Panc1 (cell line): ENCODE measurements at regions not wholly inside any gene's neighbourhood (a gene's known extent, or its start where the extent isn't known, plus 50 kb on each side); places are given as distances from the start of the nearest gene placed in this dataset.
A peak's percentile ranks its signal among the peaks of the same experiment; 100 is the strongest.

Source experiments
- ATAC-seq: fragments of 200-7000 bp; cut with Tn5 transposase; 2 replicates; pipeline ENCODE4 v1.9.1; 2020; ENCODE audit warnings: mild to moderate bottlenecking, moderate library complexity
- BruUV-seq: library from RNA; stranded (reverse); fragments of 400-500 nt; replicated peaks from 2 replicates; lab custom pipeline; 2021; lab: Mats Ljungman, UMichigan
- CTCF ChIA-PET: fragments of 300-600 bp; sonication (Branson Sonifier 250); formaldehyde crosslinking; loops from one replicate; lab custom pipeline; 2022; ENCODE audit warnings: antibody characterized with exemption; lab: Charles Lee
- POLR2A ChIA-PET: fragments of 300-600 bp; sonication (Branson Sonifier 250); formaldehyde crosslinking; loops from one replicate; lab custom pipeline; 2022; ENCODE audit warnings: antibody characterized with exemption; lab: Charles Lee
- DNase-seq: peaks from one replicate; pipeline ENCODE4 v3.0.0-alpha.2; 2010; ENCODE audit warnings: low read depth, low spot score
- H3K27ac ChIP-seq: 2 replicates; pipeline ENCODE4 v1.5.1; 2011; ENCODE audit warnings: mild to moderate bottlenecking, low read length, inconsistent platforms
- H3K27me3 ChIP-seq: fragments of 200-500 bp; sonication (Bioruptor generic); 2 replicates; pipeline ENCODE4 v1.6.0; 2014; ENCODE audit warnings: low read length, inconsistent platforms; ENCODE audit not compliant: control insufficient read depth, insufficient read depth
- H3K36me3 ChIP-seq: fragments of 200-500 bp; sonication (Bioruptor generic); 2 replicates; pipeline ENCODE4 v1.5.1; 2014; ENCODE audit warnings: inconsistent platforms, mild to moderate bottlenecking, low read length, moderate library complexity; ENCODE audit not compliant: control insufficient read depth, insufficient read depth
- H3K4me1 ChIP-seq: 2 replicates; pipeline ENCODE4 v1.5.1; 2011; ENCODE audit warnings: inconsistent platforms, mild to moderate bottlenecking, low read length, moderate library complexity; ENCODE audit not compliant: control insufficient read depth, insufficient read depth
- H3K4me3 ChIP-seq, 2 experiments: 2 replicates each; pipeline ENCODE4 v1.5.1; 2011 to 2012; ENCODE audit warnings: low read depth in 2 of 2, low read length in 2 of 2, mild to moderate bottlenecking in 2 of 2, inconsistent platforms in 1 of 2, moderate library complexity in 1 of 2
- H3K9me3 ChIP-seq: fragments of 200-500 bp; sonication (Bioruptor generic); 2 replicates; pipeline ENCODE4 v1.5.1; 2014; ENCODE audit warnings: low read depth, mild to moderate bottlenecking, inconsistent platforms, low read length, moderate library complexity; ENCODE audit not compliant: control insufficient read depth, insufficient read depth
- CTCF ChIP-seq: fragments of 450-650 bp; IDR thresholded peaks from 2 replicates; pipeline ENCODE4 v1.5.1; 2017; ENCODE audit warnings: mild to moderate bottlenecking
- POLR2AphosphoS5 ChIP-seq: IDR thresholded peaks from 2 replicates; pipeline ENCODE4 v1.6.1; 2012; ENCODE audit warnings: mild to moderate bottlenecking, low read depth, low read length, moderate library complexity
- REST ChIP-seq, 2 experiments: IDR thresholded peaks; 2 replicates each; pipeline ENCODE4 v1.6.1; 2011 to 2012; ENCODE audit warnings: low read depth in 2 of 2, control low read depth in 1 of 2, low read length in 1 of 2, mild to moderate bottlenecking in 1 of 2, moderate library complexity in 1 of 2; ENCODE audit not compliant: insufficient read depth in 1 of 2
- SIN3A ChIP-seq: IDR thresholded peaks from 2 replicates; pipeline ENCODE4 v1.6.1; 2012; ENCODE audit warnings: low read depth, mild to moderate bottlenecking, low read length, moderate library complexity, borderline replicate concordance; ENCODE audit not compliant: insufficient read depth
- TCF7L2 ChIP-seq: IDR thresholded peaks from 2 replicates; pipeline ENCODE4 v1.6.1; 2011; ENCODE audit warnings: mild to moderate bottlenecking, low read depth, low read length, inconsistent platforms
- in situ Hi-C: cut with HindIII; loops from 2 replicates; pipeline ENCODE4 v1.10.0; 2016; ENCODE audit warnings: low sequenced_read_pairs, low pct_unique_long_range_greater_than_20kb
- intact Hi-C: fragments of 100-400 bp; cut with micrococcal nuclease; formaldehyde crosslinking; loops from one replicate; pipeline ENCODE4 v1.10.0; 2022; ENCODE audit not compliant: unreplicated experiment

GRCh38 chr3:19046440-19046839 is 101.9 kb upstream of the KCNH8 start:
- no TSS peak for BruUV-seq
- H3K4me1 ChIP-seq: no peaks in the 10 kb centered on the region
- ChIA-PET POLR2A (no interaction called here), CTCF (no interaction called here)
- H3K27ac ChIP-seq: no peak overlapping the region
- no peak overlapping the region for H3K4me3 ChIP-seq
- DNase-seq: no peak
- in situ Hi-C loops: no loop called here
- TF ChIP-seq CTCF (peak; percentile 11; the same call in 1 of the 2 replicates), POLR2AphosphoS5 (no peak)
- H3K27me3 ChIP-seq: no peaks in the 10 kb centered on the region
- no peaks in the 10 kb centered on the region for H3K9me3 ChIP-seq
- no peak for ATAC-seq
- no peaks in the 10 kb centered on the region for H3K36me3 ChIP-seq
- intact Hi-C loops: no loop called here

GRCh38 chr3:19030522-19030839 is 117.8 kb upstream of the KCNH8 start:
- no peaks in the 10 kb centered on the region for H3K36me3 ChIP-seq
- ChIA-PET POLR2A (no interaction called here), CTCF (no interaction called here)
- no peak overlapping the region for H3K4me3 ChIP-seq
- BruUV-seq: no TSS peak
- H3K9me3 ChIP-seq: no peaks in the 10 kb centered on the region
- TF ChIP-seq CTCF (no peak), TCF7L2 (no peak), REST (IDR thresholded peaks at IDR 0.05; ENCODE audit: insufficient read depth in 1 of 2, low read depth in 2 of 2, low read length in 1 of 2) (no peak), SIN3A (no peak), POLR2AphosphoS5 (no peak)
- DNase-seq (no peak), ATAC-seq (no peak)
- in situ Hi-C loops: no loop called here
- no peaks in the 10 kb centered on the region for H3K27me3 ChIP-seq
- H3K4me1 ChIP-seq: no peaks in the 10 kb centered on the region
- no peak overlapping the region for H3K27ac ChIP-seq
- intact Hi-C loops: no loop called here
